DMS53 treated with DMSO at 0.1 percent for 48 hours (cell line): ENCODE measurements at regions not wholly inside any gene's neighbourhood (a gene's known extent, or its start where the extent isn't known, plus 50 kb on each side); places are given as distances from the start of the nearest gene placed in this dataset.

Source experiments
- DNase-seq: peaks from one replicate; lab custom pipeline; 2025; ENCODE audit not compliant: unreplicated experiment; lab: John Stamatoyannopoulos, UW

GRCh38 chr5:54774281-54775170, 210.9 kb downstream of the ESM1 start:
- no peak for DNase-seq

- DNase-seq: no peak
Measured at GRCh38 chr5:54772684-54773083, 212.7 kb downstream of the ESM1 start.

GRCh38 chr5:54772231-54772630, 213.2 kb downstream of the ESM1 start:
- no peak for DNase-seq

- no peak for DNase-seq
Measured at GRCh38 chr5:54769746-54770145, 215.6 kb downstream of the ESM1 start.

GRCh38 chr5:54769072-54769471, 216.3 kb downstream of the ESM1 start:
- DNase-seq: no peak

- DNase-seq: no peak
Measured at GRCh38 chr5:54766748-54767147, 218.6 kb downstream of the ESM1 start.

GRCh38 chr5:54765165-54766028, 220.0 kb downstream of the ESM1 start:
- DNase-seq: no peak

GRCh38 chr5:54764102-54765090, 221.0 kb downstream of the ESM1 start:
- DNase-seq: no peak

- no peak for DNase-seq
Measured at GRCh38 chr5:54761213-54761701, 224.1 kb downstream of the ESM1 start.

- DNase-seq: no peak
Measured at GRCh38 chr5:54760182-54760935, 225.0 kb downstream of the ESM1 start.

GRCh38 chr5:54758038-54758437, 227.4 kb downstream of the ESM1 start:
- DNase-seq: no peak

- DNase-seq: no peak
Measured at GRCh38 chr5:54757541-54757940, 227.9 kb downstream of the ESM1 start.

- DNase-seq: no peak
Measured at GRCh38 chr5:54756796-54757402, 228.5 kb downstream of the ESM1 start.

- no peak for DNase-seq
Measured at GRCh38 chr5:54756301-54756700, 229.1 kb downstream of the ESM1 start.

GRCh38 chr5:54754878-54755277, 230.5 kb downstream of the ESM1 start:
- no peak for DNase-seq

- DNase-seq: no peak
Measured at GRCh38 chr5:54754420-54754819, 231.0 kb downstream of the ESM1 start.

GRCh38 chr5:54753753-54754152, 231.6 kb downstream of the ESM1 start:
- no peak for DNase-seq

- DNase-seq: no peak
Measured at GRCh38 chr5:54753034-54753433, 232.4 kb downstream of the ESM1 start.

- DNase-seq: no peak
Measured at GRCh38 chr5:54748527-54748926, 231.0 kb downstream of the SNX18 start.
